GM19023 (cell line): ENCODE measurements at regions not wholly inside any gene's neighbourhood (a gene's known extent, or its start where the extent isn't known, plus 50 kb on each side); places are given as distances from the start of the nearest gene placed in this dataset.

ENCODE experiments used
- ATAC-seq: cut with Tn5 transposase; IDR thresholded peaks from one replicate; pipeline ENCODE4 v1.9.1; 2021; ENCODE audit warnings: mild to moderate bottlenecking, moderate library complexity; ENCODE audit not compliant: unreplicated experiment

GRCh38 chr21:43277481-43278351 is 108.9 kb downstream of the CRYAA start:
- no peak for ATAC-seq

DNA sequence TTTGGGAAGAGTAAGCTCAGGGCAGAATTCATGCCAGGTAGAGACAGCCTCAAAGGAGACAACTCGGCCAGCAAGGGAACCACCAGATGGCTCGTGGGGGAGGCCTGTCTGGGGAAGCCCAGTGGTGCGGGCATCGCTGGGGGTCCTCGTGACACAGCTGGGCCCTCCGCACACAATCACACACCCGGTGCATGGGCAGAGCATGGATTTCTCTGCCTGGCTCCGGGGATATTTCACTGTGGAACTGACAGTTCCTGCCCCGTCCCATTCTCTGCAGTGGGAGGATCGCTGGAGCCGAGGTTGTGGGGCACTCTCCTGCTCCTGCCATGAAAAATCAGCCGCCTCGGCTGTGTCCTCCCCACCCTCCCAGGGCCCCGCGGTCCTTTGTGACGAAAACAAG is 108.0 kb downstream of the CRYAA start:
- ATAC-seq = no peak

DNA sequence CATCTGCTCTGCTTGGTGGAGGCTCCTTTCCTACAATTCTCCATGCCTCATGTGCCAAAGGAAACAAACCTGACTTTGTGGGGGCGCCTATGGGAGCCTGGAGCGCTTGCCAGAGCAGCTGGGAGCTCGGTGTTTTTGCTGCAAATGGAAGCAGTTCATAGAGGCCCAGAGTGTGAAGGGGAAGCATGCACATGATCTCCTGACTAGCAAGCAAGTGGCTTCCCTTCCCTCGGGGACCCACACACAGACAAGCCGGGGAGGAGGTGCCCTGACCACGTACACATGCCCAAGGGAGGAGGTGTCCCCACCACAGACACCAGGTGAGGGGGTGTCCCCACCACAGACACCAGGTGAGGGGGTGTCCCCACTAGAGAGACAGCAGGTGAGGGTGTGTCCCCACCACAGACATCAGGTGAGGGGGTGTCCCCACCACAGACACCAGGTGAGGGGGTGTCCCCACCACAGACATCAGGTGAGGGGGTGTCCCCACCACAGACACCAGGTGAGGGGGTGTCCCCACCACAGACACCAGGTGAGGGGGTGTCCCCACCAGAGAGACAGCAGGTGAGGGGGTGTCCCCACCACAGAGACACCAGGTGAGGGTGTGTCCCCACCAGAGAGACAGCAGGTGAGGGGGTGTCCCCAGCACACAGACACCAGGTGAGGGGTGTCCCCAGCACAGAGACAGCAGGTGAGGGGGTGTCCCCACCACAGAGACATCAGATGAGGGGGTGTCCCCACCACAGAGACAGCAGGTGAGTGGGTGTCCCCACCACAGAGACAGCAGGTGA is 106.8 kb downstream of the CRYAA start:
- ATAC-seq = no peak

GRCh38 chr21:43274946-43275310 is 106.1 kb downstream of the CRYAA start:
- no peak for ATAC-seq

DNA sequence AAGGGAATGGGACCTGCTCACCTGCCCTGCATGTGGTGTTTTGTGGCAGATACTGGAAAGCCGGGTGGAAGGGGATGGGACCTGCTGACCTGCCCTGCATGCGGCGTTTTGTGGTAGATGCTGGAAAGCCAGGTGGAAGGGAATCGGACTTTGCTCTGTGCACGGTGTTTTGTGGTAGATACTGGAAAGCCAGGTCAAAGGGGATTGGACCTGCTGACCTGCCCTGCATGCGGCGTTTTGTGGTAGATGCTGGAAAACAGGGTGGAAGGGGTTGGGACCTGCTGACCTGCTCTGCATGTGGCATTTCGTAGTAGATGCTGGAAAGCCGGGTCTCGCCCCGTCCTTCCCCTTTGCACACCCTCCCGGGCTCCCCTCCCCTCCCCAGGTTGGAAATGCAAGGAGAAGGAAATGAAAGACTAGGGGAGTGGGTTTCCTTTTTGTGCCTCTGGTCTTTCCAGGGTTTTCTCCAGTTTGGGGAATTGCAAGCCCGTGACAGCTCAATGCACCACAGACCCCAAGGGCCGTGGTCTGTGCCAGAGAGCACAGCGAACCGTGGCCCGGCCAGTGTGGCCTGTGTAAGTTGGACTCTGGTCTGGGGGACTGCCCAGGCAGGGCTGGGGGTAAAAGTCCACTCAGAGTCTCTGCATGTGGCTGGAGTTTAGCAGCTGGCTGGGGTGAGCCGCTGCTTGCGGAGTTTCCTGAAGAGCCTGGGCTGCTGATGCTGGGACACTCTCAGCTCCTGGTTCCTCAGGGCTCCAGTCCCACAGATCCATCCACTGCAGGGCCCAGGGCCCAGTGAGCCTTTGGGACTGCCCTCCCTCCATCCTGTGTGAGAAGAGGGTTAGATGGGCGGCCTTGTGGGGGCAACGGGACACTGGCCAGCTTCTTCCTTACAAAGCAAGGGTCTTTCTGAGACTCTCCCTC is 105.5 kb downstream of the CRYAA start:
- no peak for ATAC-seq

GRCh38 chr21:43273708-43274021 is 104.9 kb downstream of the CRYAA start:
- no peak for ATAC-seq

DNA sequence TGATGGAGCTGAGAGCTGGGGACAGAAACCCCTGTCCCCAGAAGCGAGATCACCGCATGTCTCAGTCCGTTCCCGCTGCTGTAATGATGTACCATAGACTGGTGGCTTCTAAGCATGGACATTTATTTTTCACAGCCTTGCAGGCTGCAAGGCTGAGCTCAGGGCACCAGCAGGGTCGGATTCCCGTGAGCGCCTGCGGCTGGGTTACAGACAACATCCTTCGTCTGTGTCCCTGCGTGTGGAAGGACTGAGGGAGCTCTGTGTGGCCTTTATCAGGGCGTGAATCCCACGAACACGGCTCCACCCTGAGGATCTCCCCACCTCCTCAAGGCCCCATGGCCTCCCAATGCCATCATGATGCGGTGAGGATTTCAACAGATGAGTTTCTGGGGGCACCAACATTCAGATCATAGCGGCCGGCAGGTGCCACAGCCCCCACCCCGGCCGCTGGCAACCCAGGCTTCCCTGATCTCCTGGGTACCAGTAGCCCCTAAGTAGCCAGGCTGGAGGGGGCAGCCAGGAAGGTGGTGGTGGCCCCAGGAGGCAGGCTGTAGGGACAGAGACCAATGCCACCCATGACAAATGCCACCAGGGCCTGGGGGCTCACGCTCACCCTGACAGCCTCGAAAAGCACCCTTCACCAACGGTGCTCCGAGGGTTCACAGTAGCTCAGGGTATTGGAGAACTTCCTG is 104.4 kb downstream of the CRYAA start:
- ATAC-seq = no peak

DNA sequence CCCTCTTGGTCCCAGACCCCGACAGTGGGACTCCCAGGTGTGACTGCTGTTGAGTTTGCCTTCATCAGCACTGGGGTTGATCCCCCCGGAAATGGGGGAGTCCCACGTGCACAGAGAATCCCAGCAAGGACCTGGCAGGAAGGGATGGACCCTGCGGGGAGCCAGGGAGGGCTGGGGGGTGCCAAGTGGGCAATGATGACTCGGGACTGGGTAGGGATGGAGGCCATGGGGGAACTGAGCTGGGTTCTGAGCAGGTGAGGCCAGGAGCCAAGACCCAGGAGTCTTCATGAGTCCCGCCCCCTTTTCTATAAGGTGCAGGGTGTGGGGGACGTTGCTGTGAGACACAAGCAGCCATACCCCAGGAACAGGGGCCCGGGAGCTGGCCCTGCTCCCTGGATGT is 103.8 kb downstream of the CRYAA start:
- ATAC-seq = no peak

- ATAC-seq = no peak
Observed at GRCh38 chr21:43271452-43272020, 102.7 kb downstream of the CRYAA start.

DNA sequence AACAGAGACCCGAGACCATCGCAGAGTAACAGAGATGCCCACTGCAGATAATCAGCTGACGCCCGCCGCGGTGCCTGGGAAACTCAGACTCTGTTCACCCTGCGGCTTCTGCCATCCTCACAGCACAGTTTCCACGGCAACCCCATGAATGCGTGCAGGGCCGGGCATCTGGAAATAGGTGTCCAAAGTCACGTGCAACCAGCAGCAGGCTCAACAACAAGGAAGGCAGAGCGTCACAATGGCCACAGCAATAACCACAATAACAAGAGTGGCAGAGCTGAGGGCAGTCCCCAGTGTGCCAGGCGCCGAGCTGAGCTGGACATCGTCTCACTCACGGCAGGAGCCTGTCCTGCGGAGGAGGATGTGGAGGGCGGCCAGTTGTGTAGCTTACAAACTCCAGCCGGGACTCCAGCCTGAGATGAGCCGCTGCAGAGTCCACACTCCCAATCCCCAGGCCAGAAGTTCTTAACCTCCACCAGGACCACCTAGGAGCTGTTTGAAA is 102.0 kb downstream of the CRYAA start:
- ATAC-seq = no peak

DNA sequence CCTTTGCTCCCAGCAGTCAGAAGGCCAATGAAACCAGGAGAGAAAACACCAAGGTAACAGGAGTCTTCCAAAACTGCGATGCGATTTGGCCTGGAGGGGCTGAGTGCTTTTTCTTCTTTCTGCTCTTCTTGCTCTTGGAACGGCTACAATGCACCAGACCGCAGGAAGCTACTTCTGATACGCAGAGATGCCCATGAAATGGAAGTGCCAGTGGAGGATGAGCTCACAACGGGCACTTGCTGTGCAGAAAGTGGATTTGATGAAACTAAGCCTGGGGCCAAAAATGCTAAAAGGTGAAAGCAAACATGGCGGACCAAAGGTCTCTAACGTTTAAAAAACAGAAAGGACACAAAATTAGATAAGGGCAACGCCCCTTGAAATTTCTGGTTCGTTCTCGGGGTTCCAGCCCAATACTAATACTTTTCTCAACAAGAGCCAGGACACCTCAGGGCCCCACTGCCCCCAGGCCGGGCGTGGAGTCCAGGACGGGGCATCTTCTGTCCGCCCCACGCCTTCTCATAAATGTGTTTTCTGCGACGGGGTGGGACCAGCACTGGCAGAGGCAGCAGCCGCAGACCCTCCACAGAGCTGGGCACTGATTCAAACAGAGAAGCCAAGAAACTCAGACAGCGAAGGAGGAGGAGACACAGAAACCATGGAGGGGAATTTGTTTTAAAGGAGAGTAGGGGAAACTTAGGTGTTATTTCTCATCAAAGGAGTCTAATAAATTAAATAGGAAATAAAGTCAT is 101.3 kb downstream of the CRYAA start:
- ATAC-seq = no peak

- ATAC-seq = no peak
Observed at GRCh38 chr21:43269440-43269839, 100.6 kb downstream of the CRYAA start.

DNA sequence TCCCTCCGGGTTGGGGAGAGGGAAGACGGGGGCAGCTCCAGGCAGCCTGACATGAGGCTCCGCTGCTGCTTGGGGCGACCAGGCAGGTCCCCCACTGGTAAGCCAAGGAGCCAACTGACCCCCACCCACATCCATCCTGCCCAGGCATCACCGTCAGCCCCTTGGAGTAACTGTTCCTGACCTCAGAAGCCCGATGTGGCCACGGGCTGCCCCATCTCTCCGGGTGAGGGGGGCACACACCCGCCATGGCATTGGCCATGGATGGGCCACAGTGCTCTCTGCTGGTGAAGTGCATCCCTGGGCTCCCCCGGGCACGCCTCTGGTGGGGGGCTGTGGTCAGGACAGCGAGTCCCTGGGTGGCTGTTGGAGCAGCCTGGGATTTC is 100.0 kb downstream of the CRYAA start:
- ATAC-seq = no peak

DNA sequence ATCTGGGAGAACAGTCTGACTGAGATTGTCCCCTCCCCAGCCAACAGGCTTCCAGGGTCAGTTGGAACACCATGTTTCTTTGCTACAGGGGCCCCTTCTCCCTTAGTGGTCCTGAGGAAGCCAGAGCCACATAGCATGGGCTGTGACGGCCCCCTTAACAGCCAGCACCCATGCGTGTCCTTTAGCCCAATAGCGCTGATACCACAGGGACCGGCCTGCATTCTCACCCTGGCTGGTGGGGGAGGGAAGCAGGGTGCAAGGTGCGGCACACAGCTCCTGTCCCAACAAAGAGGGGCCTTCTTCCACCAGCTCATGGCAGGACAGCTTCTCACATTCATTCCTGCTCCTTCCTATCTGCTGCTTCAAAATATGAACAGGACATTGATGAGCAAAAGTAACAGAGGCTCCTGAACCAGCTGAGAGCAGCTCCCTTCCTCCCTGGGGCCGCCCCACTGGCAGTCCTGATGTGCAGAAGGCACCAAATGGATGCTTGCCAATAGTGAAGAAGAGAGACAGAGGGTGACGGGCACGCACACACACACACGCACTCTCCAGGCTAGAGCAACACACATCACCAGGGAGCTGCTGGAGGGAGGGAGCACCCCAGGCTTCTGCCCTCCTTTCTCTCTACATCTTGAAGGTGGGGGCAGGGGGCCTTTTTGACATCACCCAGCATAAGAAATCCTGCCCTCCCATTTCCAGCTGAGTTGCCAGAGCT is 99.4 kb downstream of the CRYAA start:
- no peak for ATAC-seq

DNA sequence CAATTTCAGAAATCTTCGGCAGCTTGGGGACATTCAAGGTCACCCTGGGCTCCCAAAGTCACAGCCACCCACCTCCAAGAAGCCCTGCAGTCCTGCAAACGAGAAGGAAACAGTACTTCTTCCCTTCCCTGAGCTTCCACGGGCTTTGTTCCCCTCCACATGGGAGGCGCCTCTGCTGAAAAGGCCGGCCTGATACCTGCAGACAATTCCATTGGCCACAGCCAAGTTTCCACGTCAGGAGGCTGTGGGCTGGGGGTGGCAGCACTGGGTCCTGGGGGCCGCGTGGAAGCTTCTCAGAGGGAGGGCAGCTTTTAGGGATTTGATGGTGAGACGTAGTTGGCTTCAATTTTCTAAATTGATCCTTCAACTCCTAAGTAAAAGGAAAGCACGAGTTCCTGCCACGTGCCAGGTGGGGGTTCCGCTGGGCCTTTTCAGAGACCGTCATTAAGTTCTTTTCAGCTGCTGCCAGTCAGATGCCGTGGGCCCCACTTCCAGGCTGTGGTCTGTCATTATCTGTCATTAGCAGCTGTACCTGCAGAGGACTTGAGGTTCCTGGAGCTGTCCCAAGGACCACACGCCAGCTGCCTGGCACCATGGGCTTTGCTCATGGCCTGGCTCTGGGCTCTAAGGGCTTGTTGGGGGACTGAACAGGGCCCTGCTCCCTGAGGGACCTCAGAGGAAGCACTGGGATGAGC is 98.7 kb downstream of the CRYAA start:
- ATAC-seq = no peak

DNA sequence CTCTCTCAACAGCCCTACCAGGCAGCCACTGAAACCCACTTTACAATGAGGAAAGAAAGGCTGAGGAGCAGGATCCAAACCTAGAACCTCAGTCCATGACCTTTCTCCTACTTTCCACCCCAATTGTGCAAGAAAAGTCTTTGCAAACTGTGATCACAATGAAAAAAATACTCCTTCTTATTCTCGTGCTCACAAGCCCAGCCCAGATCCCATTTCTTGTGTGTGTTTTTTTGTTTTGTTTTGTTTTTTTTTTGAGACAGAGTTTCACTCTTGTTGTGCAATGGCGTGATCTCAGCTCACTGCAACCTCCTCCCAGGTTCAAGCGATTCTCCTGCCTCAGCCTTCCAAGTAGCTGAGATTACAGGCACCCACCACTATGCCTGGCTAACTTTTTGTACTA is 97.7 kb downstream of the CRYAA start:
- no peak for ATAC-seq

DNA sequence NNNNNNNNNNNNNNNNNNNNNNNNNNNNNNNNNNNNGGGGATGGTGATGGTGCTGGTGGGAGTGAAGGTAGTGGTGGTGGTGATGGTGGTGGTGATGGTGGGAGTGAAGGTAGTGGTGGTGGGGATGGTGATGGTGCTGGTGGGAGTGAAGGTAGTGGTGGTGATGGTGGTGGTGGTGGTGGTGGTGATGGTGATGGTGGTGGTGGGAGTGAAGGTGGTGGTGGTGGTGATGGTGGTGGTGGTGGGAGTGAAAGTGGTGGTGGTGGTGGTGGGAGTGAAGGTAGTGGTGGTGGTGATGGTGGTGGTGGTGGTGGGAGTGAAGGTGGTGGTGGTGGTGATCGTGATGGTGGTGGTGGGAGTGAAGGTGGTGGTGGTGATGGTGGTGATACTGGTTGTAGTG is 93.6 kb downstream of the CRYAA start:
- no peak for ATAC-seq
